Erythroblast (primary cell): ENCODE measurements at regions not wholly inside any gene's neighbourhood (a gene's known extent, or its start where the extent isn't known, plus 50 kb on each side); places are given as distances from the start of the nearest gene placed in this dataset.

Source experiments
- GATA1 ChIP-seq: IDR thresholded peaks from 2 replicates; pipeline ENCODE4 v1.6.1; 2011; ENCODE audit warnings: low read depth, mild to moderate bottlenecking, control low read depth, low read length, moderate library complexity
- POLR2A ChIP-seq: IDR thresholded peaks from 2 replicates; pipeline ENCODE4 v1.6.1; 2011; ENCODE audit warnings: mild to moderate bottlenecking, low read length

DNA sequence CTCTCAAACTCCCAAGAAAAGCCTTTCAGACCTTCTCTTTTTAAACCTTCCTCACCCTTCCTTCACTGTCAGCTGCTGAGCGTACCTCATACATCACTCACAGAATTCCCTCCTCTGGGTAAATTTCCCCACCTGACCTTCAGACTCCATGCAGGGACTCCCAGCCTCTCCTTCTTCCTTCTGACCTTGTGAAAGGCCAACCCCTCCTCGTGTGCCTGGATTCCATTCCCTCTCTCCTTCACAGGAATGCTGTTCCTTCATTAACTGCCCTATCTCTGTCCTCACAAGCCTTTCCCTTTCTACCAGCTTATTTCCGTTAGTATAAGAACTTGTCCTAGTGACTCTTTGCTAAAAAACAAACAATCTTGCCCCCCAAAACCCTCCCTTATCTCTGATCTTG is 69.7 kb upstream of the MME start:
- TF ChIP-seq POLR2A = no peak
- TF ChIP-seq GATA1 = no peak
